ENCODE measurements at regions not wholly inside any gene's neighbourhood (a gene's known extent, or its start where the extent isn't known, plus 50 kb on each side); places are given as distances from the start of the nearest gene placed in this dataset.
"Not testable (repeated sequence)": the region's sequence is repeated elsewhere in the genome, so short reads cannot be mapped to it uniquely, and the experiment has no call there.

DNA sequence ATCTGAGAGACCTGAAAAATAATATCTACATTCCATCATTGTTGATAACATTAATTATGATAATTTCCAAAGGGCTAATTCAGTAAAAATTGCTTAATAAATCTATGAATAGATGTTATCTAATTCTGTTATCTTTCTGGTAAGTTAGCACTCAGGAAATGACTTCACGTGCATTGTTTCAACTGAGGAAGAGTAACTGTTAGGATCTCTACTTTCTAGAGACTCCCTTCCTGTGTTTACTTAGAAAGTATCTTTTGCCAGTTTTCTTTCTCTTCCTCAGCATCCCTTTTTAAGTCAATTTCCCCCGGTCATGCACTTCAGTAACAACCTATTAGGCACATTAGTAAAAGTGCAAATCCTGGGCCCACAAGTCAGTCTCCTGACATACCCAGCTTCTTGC lies 231.1 kb upstream of the NOTCH2NLA start:
- TF ChIP-seq, protein P1, sequence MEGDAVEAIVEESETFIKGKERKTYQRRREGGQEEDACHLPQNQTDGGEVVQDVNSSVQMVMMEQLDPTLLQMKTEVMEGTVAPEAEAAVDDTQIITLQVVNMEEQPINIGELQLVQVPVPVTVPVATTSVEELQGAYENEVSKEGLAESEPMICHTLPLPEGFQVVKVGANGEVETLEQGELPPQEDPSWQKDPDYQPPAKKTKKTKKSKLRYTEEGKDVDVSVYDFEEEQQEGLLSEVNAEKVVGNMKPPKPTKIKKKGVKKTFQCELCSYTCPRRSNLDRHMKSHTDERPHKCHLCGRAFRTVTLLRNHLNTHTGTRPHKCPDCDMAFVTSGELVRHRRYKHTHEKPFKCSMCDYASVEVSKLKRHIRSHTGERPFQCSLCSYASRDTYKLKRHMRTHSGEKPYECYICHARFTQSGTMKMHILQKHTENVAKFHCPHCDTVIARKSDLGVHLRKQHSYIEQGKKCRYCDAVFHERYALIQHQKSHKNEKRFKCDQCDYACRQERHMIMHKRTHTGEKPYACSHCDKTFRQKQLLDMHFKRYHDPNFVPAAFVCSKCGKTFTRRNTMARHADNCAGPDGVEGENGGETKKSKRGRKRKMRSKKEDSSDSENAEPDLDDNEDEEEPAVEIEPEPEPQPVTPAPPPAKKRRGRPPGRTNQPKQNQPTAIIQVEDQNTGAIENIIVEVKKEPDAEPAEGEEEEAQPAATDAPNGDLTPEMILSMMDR (IDR thresholded peaks at IDR 0.05): not testable (repeated sequence)
- TF ChIP-seq EZH2 (IDR thresholded peaks at IDR 0.05; ENCODE audit: borderline replicate concordance, insufficient read depth, low read depth, low read length, poor library complexity, severe bottlenecking): not testable (repeated sequence)

Data from B cell (primary cell).